Right cardiac atrium (tissue), 5 donors: ENCODE measurements at regions not wholly inside any gene's neighbourhood (a gene's known extent, or its start where the extent isn't known, plus 50 kb on each side); places are given as distances from the start of the nearest gene placed in this dataset.

Experiments
- ATAC-seq, 2 donors: fragments of 200-7000 bp; cut with Tn5 transposase; one replicate each; pipeline versions ENCODE4 v1.8.0 to v1.9.1; 2020; ENCODE audit warnings: moderate library complexity in 2 of 2, mild to moderate bottlenecking in 1 of 2
- DNase-seq, 3 donors: peaks; one replicate each; pipeline ENCODE4 v3.0.0-alpha.2; 2020
- H3K27ac ChIP-seq: one replicate; pipeline ENCODE4 v1.5.1; 2013; ENCODE audit warnings: mild to moderate bottlenecking, low read length, control low read depth, moderate library complexity
- H3K27me3 ChIP-seq: one replicate; pipeline ENCODE4 v1.6.1; 2013; ENCODE audit not compliant: control insufficient read depth, insufficient read depth
- H3K4me1 ChIP-seq: one replicate; pipeline ENCODE4 v1.6.1; 2013; ENCODE audit warnings: low read length; ENCODE audit not compliant: control insufficient read depth, insufficient read depth
- H3K4me3 ChIP-seq: one replicate; pipeline ENCODE4 v1.5.1; 2013; ENCODE audit warnings: low read length, control low read depth
- H3K9me3 ChIP-seq: one replicate; pipeline ENCODE4 v1.6.1; 2013; ENCODE audit warnings: low read length; ENCODE audit not compliant: control insufficient read depth
- WGBS: extraction: QIAGEN DNeasy Blood & Tissue Kit; methylation state at CpG from one replicate; pipeline ENCODE4 v1.1.7; 2013; 5-methylcytosine and 5-hydroxymethylcytosine counted together
- intact Hi-C, 4 donors: fragments of 100-400 bp; cut with DNase I; formaldehyde crosslinking; loops; one replicate each; pipeline versions ENCODE4 v1.11.0 to v1.14.0; 2022 to 2023
- donor health status: healthy with polysubstance abuse.
- donor health status: DM: no; HTN: yes; CAD: no.
- donor health status: DM: no; HTN: no; CAD: no.
- donor health status: DM: no; HTN: yes; CAD: no; lungs with severe emphysema.
- donor health status: DM: yes; HTN: yes; CAD: no.

DNA sequence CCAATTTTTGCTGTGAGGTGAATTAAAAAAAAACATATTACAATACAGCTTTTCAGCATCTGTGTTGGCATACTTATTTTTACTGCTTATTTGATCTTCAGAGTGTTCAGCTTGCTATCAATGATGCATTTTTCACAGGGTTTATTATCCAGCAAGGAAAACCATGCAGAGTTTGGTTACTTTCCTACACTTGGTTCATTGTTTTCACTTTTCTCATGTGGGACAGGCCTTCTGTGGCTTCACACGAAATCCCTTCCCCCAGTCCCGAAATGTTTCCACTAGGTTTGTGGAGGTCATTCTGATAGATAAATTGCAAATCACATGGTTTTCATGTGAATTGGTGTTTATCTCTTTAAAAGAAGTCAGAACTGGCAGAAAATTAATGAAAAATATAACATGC, 205.8 kb downstream of the SPCS3 start:
- H3K27me3 ChIP-seq: no peaks in the 10 kb centered on the region
- DNase-seq (no peak), ATAC-seq (no peak)
- H3K27ac ChIP-seq: no peak overlapping the region
- intact Hi-C loops: no loop called here
- no peaks in the 10 kb centered on the region for H3K9me3 ChIP-seq
- H3K4me3 ChIP-seq: no peak overlapping the region
- no peaks in the 10 kb centered on the region for H3K4me1 ChIP-seq
- 76% methylated on average over 2 of the region's 2 CpGs for WGBS

DNA sequence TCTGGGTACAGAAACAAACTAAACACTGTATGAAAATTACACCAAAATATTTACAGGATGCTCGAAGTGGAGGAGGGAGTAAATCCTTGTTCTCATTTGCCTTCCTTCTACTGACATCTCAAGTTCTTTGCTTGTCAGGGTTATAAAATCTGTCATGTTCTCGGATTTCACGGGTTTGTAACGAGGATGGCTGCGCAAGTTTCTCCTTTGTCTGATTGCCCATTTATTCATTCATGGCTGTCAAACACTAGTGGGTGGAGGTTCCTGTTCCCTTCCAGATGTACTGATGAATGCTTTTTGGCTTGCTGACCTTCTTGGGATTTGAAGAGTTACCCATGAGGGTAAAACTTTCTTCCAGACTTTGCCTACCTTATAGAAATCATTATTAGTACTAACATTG, 206.9 kb downstream of the SPCS3 start:
- DNase-seq (no peak), ATAC-seq (peak in 1 of 2 donors; percentile 78)
- no peaks in the 10 kb centered on the region for H3K4me1 ChIP-seq
- H3K9me3 ChIP-seq: no peaks in the 10 kb centered on the region
- no peaks in the 10 kb centered on the region for H3K27me3 ChIP-seq
- H3K27ac ChIP-seq: no peak overlapping the region
- WGBS: 38% methylated on average over 5 of the region's 5 CpGs
- intact Hi-C loops: no loop called here
- H3K4me3 ChIP-seq: no peak overlapping the region

DNA sequence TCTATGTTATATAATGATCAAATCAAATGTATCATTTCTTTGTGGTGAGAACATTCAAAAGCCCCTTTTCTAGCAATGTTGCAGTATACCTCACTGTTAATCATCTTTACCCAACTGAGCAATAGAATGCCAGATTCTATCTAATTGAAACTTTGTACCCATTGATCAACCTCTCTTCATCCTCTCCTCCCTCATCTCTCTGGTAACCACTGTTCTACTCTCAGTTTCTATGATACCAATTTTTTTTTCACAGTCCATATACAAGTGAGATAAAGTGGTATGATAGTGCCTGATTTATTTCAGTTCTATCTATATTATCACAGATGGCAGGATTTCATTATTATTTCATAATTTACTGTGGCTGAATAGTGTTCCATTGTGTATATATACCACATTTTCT, 209.8 kb downstream of the SPCS3 start:
- no peak for ATAC-seq
- Histone ChIP-seq H3K27me3 (no peaks in the 10 kb centered on the region), H3K27ac (no peak overlapping the region), H3K4me1 (no peaks in the 10 kb centered on the region), H3K9me3 (no peaks in the 10 kb centered on the region), H3K4me3 (no peak overlapping the region)
- intact Hi-C loops: no loop called here
- no peak for DNase-seq

DNA sequence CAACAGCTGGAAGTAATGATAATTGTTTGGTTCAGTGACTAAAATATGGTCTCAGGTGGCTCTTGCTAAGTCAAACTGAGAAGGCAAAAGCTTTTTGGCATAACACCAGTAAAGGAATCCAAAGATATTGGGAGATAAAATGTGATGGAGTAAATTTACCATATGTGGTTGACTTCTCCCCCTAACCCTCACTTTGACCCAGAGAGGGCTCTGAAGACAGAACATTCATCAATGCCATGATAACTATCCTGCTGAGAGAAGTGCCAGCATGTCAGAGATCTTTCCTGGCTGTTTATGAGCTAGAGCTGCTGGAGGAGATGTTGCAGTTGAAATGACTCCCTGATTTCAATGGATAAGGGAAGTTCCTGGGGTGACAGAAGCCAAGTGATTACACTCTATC, 213.4 kb downstream of the SPCS3 start:
- no peaks in the 10 kb centered on the region for H3K27me3 ChIP-seq
- no peak for DNase-seq
- no peaks in the 10 kb centered on the region for H3K4me1 ChIP-seq
- no peak overlapping the region for H3K4me3 ChIP-seq
- ATAC-seq: no peak
- intact Hi-C loops: no loop called here
- H3K27ac ChIP-seq: no peak overlapping the region
- no peaks in the 10 kb centered on the region for H3K9me3 ChIP-seq

DNA sequence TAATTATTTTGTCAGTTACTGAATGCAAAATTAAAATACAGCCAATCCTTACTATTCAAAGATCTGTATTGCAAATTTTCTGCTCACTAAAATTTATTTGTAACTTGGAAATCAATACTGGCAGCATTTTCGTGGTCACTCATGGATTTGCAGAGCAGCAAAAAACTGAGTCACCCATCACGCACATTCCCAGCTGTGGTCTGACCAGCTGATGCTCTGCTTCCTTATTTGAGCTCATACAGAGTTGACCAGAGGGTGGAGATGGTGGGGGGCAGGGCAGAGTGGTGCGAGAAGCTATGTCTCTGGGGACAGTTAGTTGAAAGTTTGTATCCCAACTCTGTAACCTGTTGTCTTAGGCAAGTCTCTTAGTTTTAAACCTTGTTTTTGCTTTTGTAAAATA, 214.8 kb downstream of the SPCS3 start:
- DNase-seq (no peak), ATAC-seq (no peak)
- intact Hi-C loops: no loop called here
- Histone ChIP-seq H3K4me3 (no peak overlapping the region), H3K27me3 (no peaks in the 10 kb centered on the region), H3K27ac (no peak overlapping the region), H3K4me1 (no peaks in the 10 kb centered on the region), H3K9me3 (no peaks in the 10 kb centered on the region)
- 76% methylated on average over 3 of the region's 3 CpGs for WGBS

DNA sequence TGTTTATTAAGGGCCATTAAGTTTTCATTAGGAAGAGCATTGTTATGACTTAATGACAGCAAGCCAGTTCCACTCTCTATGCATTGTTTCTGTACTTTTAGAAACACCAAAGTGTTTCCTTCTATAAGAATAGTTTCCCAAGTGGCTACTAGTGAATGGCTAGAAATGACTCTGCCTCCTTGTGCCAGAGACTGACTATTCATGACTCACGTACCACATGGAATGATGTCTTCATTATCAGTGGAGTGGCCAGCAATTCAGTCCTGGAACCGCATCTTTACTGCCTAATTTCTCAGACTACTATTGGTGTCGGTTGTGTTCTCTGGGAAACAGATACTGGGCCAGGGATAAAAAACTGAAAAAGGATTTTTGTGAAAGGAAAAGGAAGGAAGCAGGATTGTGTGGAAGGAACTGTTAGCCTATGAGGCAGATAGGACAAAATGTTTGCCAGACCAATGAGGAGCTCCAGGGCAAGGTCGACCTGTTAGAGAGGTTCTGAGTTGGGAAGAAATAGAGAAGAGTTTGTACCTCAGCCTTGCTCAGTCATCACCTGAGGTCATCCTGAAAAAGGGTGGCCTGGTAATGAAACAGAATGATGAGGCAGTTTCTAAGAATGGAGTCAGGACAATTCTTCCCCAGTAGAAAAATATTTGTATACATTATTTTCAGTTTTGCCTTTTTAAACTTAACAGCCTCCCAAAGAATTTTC, 218.6 kb downstream of the SPCS3 start:
- H3K27me3 ChIP-seq: no peaks in the 10 kb centered on the region
- no peaks in the 10 kb centered on the region for H3K9me3 ChIP-seq
- no peak for DNase-seq
- H3K4me3 ChIP-seq: no peak overlapping the region
- H3K4me1 ChIP-seq: no peaks in the 10 kb centered on the region
- H3K27ac ChIP-seq: peak overlapping the region; percentile 10
- peak in 1 of 2 donors; percentile 70 for ATAC-seq
- 50% methylated on average over 4 of the region's 4 CpGs for WGBS
- intact Hi-C loops: no loop called here

DNA sequence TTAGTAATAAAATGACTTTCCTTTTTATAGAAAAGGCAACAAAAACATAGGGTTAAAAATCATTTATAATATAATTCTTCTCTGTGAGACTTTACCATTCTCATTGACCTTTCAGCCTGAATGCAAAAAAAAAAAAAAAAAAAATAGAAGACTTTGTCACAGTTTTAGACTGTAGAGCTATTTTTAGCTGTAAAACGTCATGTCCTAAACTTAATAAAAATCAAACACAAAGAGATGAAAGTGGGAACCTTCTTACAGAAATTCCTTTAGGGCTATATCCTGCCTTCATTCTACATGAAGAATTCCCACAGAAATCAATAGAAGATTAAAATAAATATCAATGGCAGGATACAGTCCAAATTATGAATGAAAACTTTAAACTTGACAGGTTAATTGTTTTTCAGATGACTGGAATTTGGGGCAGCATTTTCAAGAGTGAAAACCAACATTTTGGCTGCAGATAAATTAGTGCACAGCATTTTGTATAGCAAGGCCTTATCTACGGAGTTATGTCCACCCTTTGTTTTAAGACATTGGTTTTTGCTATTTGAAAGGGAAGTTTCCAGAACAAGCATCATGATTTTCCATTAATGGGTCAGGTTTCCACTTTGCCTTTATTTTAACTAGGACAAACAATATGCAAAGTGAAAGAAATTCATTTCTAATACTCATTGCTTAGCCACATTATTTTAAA, 219.5 kb downstream of the SPCS3 start:
- no peaks in the 10 kb centered on the region for H3K4me1 ChIP-seq
- H3K9me3 ChIP-seq: no peaks in the 10 kb centered on the region
- DNase-seq (no peak), ATAC-seq (peak in 1 of 2 donors; percentile 57)
- H3K27me3 ChIP-seq: no peaks in the 10 kb centered on the region
- intact Hi-C loops: no loop called here
- WGBS: 38% methylated on average over 2 of the region's 2 CpGs
- no peak overlapping the region for H3K4me3 ChIP-seq
- no peak overlapping the region for H3K27ac ChIP-seq

DNA sequence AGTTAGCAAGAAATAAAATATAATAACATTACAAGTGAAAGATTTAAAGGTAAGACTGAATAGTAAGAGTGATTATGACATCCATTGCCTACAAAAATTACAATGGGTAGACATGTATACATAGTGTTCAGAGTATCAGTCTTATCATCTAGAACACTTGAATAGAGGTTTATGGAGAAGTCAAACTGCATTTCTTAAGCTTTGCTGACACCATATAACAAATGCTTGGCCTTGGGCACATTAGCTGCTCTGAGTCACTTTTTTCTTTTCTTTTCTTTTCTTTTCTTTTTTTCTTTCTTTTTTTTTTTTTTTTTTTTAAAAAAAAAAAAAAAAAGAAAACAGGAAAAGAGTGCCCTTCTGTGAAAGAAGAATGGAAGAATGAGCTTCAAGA, 220.0 kb downstream of the SPCS3 start:
- H3K27ac ChIP-seq: no peak overlapping the region
- no peak for DNase-seq

DNA sequence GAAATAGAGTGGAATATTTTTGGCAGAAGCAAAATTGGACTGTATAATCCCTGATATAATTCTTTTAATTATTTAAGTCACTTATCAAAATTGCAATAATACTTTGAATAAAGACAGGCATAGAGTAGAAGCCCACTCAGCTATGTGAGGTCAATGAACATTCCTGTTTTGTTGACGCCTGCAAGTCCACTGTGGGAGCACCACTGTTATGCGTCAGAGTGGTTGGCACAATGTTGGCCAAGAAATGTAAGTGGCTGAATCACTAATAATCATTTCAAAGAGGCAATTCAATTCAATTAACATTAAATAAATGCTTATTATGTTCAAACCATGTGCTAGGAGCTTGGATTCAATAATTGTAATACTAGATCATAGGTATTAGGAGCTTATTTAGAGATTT, 221.0 kb downstream of the SPCS3 start:
- ATAC-seq (no peak), DNase-seq (no peak)
- Histone ChIP-seq H3K9me3 (no peaks in the 10 kb centered on the region), H3K27ac (no peak overlapping the region), H3K4me1 (no peaks in the 10 kb centered on the region), H3K4me3 (no peak overlapping the region), H3K27me3 (no peaks in the 10 kb centered on the region)
- intact Hi-C loops: no loop called here
- WGBS: 86% methylated on average over 2 of the region's 2 CpGs

More for the DNA sequence above, 220.0 kb downstream of the SPCS3 start:
- Histone ChIP-seq H3K4me1 (no peaks in the 10 kb centered on the region), H3K9me3 (no peaks in the 10 kb centered on the region), H3K27me3 (no peaks in the 10 kb centered on the region), H3K4me3 (no peak overlapping the region)
- no peak for ATAC-seq
- intact Hi-C loops: no loop called here

DNA sequence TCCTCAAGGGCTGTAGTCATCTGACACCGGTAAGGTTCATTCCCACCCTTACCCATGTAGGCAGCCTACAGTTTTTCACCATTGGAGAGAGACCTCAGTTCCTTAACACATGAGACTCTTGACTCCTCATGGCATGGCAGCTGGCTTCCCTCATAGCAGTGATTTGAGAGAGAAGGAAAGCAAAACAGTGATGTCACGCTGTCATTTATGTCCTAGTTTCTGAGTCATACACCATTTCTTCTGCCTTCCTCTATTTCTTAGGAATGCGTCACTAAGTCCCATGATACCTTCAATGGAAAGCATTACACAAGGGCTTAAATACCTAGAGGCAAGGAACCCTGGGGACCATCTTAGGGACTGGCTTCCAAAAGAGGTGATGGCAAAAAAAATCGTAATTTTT, 226.1 kb downstream of the SPCS3 start:
- Histone ChIP-seq H3K9me3 (no peaks in the 10 kb centered on the region), H3K4me3 (no peak overlapping the region), H3K4me1 (no peaks in the 10 kb centered on the region), H3K27ac (no peak overlapping the region), H3K27me3 (no peaks in the 10 kb centered on the region)
- intact Hi-C loops: no loop called here
- WGBS: 70% methylated on average over 4 of the region's 4 CpGs
- DNase-seq (no peak), ATAC-seq (no peak)

DNA sequence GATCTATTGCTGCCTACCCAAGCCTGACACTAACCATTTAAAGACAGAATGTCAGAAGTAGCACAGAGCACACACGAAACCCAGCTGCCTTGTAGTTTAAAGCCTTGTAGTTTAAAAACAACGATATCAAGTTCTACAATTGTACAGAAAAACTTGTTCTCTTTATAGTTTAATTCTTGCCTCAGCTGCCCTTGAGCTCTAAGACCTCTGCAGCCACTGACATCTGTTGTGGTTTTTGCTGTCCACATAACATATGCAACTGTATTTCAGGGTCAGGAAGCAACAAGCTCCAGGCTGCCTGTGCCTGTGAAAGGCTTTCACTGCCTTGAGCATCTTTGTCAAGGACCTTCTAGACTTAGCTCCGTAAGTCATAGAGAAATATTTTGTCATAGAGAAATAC, 227.2 kb downstream of the SPCS3 start:
- ATAC-seq (no peak), DNase-seq (no peak)
- 86% methylated on average over 3 of the region's 3 CpGs for WGBS
- Histone ChIP-seq H3K27me3 (no peaks in the 10 kb centered on the region), H3K27ac (no peak overlapping the region), H3K9me3 (no peaks in the 10 kb centered on the region), H3K4me1 (no peaks in the 10 kb centered on the region), H3K4me3 (no peak overlapping the region)
- intact Hi-C loops: no loop called here

DNA sequence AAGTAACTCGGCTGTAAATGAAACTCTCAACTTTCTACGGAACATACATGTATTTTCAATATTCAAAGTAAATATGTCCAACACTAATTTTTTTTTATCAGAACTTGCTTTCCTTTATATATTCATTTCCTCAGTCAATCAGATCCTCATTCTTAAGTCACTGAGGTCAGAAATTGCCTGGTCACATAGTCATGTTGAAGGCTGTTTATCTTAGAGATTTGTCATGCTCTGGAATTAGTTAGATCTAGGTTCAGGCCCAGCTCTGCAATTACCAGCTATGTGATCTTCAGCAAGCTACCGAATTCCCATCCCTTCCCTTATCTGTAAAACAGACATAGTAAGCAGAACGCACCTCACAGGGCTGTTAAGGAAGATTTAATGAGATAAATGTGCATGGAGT, 228.8 kb downstream of the SPCS3 start:
- H3K27me3 ChIP-seq: no peaks in the 10 kb centered on the region
- DNase-seq: no peak
- no peak overlapping the region for H3K4me3 ChIP-seq
- no peaks in the 10 kb centered on the region for H3K9me3 ChIP-seq
- intact Hi-C loops: no loop called here
- H3K4me1 ChIP-seq: no peaks in the 10 kb centered on the region
- WGBS: 55% methylated on average over 4 of the region's 4 CpGs
- no peak for ATAC-seq
- no peak overlapping the region for H3K27ac ChIP-seq
